Stimulated activated naive CD8-positive, alpha-beta T cell treated with anti-CD3 and anti-CD28 coated beads, Interleukin-15, Interleukin-2, amounts not matched to agents 100 U/mL and 50 U/mL, for 24 hours (primary cell): ENCODE measurements at regions not wholly inside any gene's neighbourhood (a gene's known extent, or its start where the extent isn't known, plus 50 kb on each side); places are given as distances from the start of the nearest gene placed in this dataset.

Experiments
- ATAC-seq: fragments of 150-1000 bp; cut with Tn5 transposase; one replicate; pipeline ENCODE4 v1.10.0; 2021
- DNase-seq: peaks from one replicate; pipeline ENCODE4 v3.0.0; 2021

- ATAC-seq: no peak
- DNase-seq: no peak
These were observed 235.0 kb upstream of the HNMT start for GRCh38 chr2:137729305-137729704.

GRCh38 chr2:137737559-137737958 lies 226.7 kb upstream of the HNMT start:
- DNase-seq (no peak), ATAC-seq (no peak)

GRCh38 chr2:137741784-137742362 lies 222.4 kb upstream of the HNMT start:
- no peak for ATAC-seq
- DNase-seq: no peak

- no peak for ATAC-seq
These were observed 216.8 kb upstream of the HNMT start for GRCh38 chr2:137747509-137747908.

GRCh38 chr2:137748533-137748932 lies 215.7 kb upstream of the HNMT start:
- DNase-seq: no peak
- no peak for ATAC-seq

More at GRCh38 chr2:137747509-137747908, 216.8 kb upstream of the HNMT start:
- DNase-seq: no peak

- ATAC-seq: no peak
- no peak for DNase-seq
These were observed 199.6 kb upstream of the HNMT start for GRCh38 chr2:137764646-137765045.

- ATAC-seq (no peak), DNase-seq (no peak)
These were observed 194.9 kb upstream of the HNMT start for GRCh38 chr2:137769406-137769805.

GRCh38 chr2:137770166-137770565 lies 194.1 kb upstream of the HNMT start:
- ATAC-seq (no peak), DNase-seq (no peak)

- no peak for ATAC-seq
These were observed 193.2 kb upstream of the HNMT start for GRCh38 chr2:137771064-137771463.

GRCh38 chr2:137772451-137772850 lies 191.8 kb upstream of the HNMT start:
- DNase-seq (no peak), ATAC-seq (no peak)

More at GRCh38 chr2:137771064-137771463, 193.2 kb upstream of the HNMT start:
- no peak for DNase-seq

GRCh38 chr2:137775529-137775928 lies 188.7 kb upstream of the HNMT start:
- no peak for DNase-seq
- no peak for ATAC-seq

- DNase-seq (no peak), ATAC-seq (no peak)
These were observed 187.6 kb upstream of the HNMT start for GRCh38 chr2:137776697-137777096.

- DNase-seq (no peak), ATAC-seq (no peak)
These were observed 166.6 kb upstream of the HNMT start for GRCh38 chr2:137797641-137798040.

- DNase-seq (no peak), ATAC-seq (no peak)
These were observed 164.7 kb upstream of the HNMT start for GRCh38 chr2:137799600-137799999.

GRCh38 chr2:137800386-137800785 lies 163.9 kb upstream of the HNMT start:
- DNase-seq (no peak), ATAC-seq (no peak)

GRCh38 chr2:137801228-137801627 lies 163.0 kb upstream of the HNMT start:
- DNase-seq: no peak
- no peak for ATAC-seq

GRCh38 chr2:137802038-137802437 lies 162.2 kb upstream of the HNMT start:
- DNase-seq: no peak

GRCh38 chr2:137806068-137806805 lies 158.0 kb upstream of the HNMT start:
- no peak for ATAC-seq
- no peak for DNase-seq

More at GRCh38 chr2:137802038-137802437, 162.2 kb upstream of the HNMT start:
- no peak for ATAC-seq

- no peak for DNase-seq
- no peak for ATAC-seq
These were observed 155.0 kb upstream of the HNMT start for GRCh38 chr2:137809252-137809651.

- ATAC-seq (no peak), DNase-seq (no peak)
These were observed 154.4 kb upstream of the HNMT start for GRCh38 chr2:137809837-137810236.

GRCh38 chr2:137812517-137812916 lies 151.8 kb upstream of the HNMT start:
- ATAC-seq: no peak
- DNase-seq: no peak

GRCh38 chr2:137813176-137813575 lies 151.1 kb upstream of the HNMT start:
- ATAC-seq (no peak), DNase-seq (no peak)

GRCh38 chr2:137817058-137817457 lies 147.2 kb upstream of the HNMT start:
- ATAC-seq: no peak
- DNase-seq: no peak

- no peak for DNase-seq
- no peak for ATAC-seq
These were observed 141.1 kb upstream of the HNMT start for GRCh38 chr2:137823196-137823595.
